NCI-H748 (cell line): ENCODE measurements at regions not wholly inside any gene's neighbourhood (a gene's known extent, or its start where the extent isn't known, plus 50 kb on each side); places are given as distances from the start of the nearest gene placed in this dataset.
"Not testable (repeated sequence)": the region's sequence is repeated elsewhere in the genome, so short reads cannot be mapped to it uniquely, and the experiment has no call there.

Experiments
- DNase-seq: peaks from one replicate; lab custom pipeline; 2025; ENCODE audit not compliant: unreplicated experiment; lab: John Stamatoyannopoulos, UW

DNA sequence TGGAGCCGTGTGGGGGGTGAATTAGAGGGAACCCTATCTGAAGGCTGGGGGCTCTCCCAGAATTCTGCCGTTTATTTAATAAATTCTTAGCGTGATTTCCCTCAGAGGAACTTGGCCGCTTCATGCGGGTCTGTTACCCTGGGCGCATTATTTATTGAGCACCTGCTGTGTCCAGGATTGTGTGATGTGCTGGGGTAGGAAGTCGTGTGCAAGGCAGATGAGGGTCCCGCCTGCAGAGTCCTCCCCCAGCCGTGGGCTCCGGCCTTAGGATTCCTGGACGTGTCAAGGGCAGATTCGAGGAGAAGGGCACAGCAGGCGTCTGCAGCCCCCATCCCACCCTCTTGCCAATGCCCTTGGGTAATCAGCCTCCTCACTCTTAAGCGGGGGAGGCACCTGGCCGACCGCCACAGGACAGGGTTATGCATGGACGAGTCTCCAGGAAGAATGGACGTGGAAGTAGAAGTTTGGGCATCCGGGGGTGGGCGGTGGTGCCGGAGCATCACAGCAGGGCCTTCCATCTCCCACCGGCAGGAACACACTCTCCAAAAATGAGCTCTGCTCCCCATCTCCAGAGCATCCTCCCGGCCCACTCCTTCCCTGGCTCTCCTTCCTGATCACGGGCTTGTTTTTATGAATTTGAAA is 233.3 kb upstream of the C1orf174 start:
- no peak for DNase-seq

- DNase-seq, result no peak
Measured at GRCh38 chr1:4133939-4134321, 233.9 kb upstream of the C1orf174 start.

GRCh38 chr1:4135853-4136252 is 235.8 kb upstream of the C1orf174 start:
- DNase-seq, result not testable (repeated sequence)

GRCh38 chr1:4137621-4138415 is 237.7 kb upstream of the C1orf174 start:
- no peak for DNase-seq

DNA sequence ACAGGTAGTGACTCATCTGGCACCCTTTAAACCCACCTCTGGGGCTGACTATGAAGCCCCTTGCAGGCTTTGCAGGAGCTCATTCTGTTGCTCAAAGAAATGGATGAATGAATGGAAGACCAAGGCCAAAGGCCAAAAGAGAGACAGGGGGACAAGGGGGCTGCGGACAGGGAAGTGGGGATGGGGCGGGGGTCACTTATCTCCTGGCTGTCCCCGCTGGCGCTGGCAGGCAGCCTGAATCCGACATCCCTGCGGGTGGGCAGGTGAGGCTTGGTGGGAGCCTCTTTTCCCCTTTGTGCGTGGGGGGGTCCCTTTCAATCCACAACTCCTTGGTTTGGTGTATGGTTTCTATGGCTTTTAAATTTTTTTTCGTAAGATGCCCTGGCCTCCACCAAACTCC is 239.6 kb upstream of the C1orf174 start:
- no peak for DNase-seq

- DNase-seq, result no peak
Measured at GRCh38 chr1:4140241-4140640, 240.2 kb upstream of the C1orf174 start.

- no peak for DNase-seq
Measured at GRCh38 chr1:4140821-4141220, 240.7 kb upstream of the C1orf174 start.

DNA sequence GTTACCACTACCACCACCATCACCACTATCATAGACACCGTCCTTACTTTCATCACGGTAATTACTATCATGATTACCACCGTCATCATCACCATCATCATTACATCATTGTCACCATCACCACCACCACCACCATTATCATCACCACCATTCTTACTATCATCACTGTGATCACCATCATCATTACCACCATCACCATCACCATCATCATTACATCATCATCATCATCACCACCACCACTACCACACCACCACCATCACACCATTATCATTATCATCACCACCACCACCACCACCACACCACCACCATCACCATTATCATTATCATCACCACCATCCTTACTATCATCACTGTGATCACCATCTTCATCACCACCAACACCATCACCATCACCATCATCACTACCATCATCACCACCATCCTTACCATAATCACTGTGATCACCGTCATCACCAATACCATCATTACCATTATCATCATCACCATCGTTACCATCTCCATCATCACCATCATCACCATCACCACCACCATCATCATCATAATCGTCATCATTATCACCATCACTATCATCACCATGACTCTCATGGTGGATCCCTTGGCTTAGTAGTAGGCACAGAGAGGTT is 244.4 kb upstream of the C1orf174 start:
- DNase-seq, result no peak

DNA sequence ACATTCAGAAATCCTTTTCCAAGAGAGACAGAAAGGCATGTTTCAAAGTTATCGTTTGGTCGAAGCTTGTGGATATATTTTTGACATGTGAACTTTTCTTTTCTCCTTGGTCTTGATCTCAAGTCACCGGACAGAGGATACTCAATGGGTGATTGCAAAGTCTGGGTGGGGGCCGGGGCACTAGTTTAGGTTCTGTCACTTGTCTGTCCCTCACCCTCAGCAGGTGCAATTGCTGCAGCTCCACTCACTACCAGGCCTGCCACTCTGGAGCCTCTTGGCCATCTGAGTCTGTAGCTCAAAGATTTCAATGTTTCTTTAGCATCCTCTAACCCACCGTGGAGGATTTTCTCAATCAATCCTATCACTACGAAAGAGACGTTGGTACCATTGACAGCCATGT is 246.0 kb upstream of the C1orf174 start:
- no peak for DNase-seq

DNA sequence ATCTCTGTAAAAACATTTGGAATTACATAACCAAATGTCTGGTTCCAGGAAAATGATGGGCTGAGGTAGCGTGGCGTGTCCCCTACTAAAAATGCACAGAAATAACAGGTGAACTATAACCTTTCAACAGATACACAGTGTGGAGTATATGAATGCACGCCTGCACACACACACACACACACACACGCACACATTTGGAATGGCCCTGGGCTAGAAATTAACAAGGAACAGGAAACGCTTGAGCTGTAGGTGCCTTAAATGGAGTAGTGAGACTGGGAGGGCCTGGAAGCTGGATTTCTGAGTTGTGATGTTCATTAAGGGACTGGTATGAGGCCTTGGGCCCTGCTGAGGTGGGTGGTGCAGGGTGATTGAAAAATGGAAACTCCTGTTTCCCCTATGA is 246.5 kb upstream of the C1orf174 start:
- no peak for DNase-seq

DNA sequence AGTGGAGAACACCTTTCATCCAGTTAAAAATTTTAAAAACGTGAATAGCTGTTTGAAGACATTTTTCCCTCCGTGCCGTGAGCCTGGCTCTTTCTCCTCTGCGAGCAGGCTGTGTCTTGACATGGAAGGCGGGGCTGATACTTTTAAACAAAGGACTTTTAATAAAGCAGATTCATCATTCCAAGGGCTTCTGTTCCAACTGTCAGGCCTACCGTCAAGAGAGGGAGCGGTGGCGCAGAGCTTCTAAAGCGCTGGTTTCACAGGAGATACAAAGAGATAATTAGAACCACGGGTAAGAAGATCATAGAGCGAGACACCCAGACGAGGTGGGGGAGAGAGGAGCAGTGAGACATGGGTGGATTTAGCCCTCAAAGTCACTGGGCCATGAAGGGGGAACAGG is 247.4 kb upstream of the C1orf174 start:
- no peak for DNase-seq

- DNase-seq, result no peak
Measured at GRCh38 chr1:4149281-4149680, 249.2 kb upstream of the C1orf174 start.

DNA sequence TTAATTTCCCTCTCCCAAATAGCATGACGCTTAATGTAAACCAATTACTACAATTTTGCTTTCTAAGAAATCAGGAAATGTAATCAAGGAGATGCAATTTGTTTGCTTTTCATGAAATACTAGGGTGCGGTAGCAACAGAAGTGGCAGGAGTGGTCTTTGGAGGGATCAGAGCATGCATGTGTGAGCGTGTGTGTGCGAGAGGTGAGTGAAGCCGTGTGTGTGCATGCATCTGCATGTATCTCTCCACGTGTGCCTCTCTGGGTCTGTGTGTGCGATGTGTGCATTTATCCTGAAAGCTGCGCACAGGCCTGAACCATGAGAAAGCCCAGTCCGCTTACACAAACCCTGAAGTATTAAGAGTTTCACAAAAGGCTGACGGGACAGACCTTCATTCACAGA is 249.8 kb upstream of the C1orf174 start:
- peak; percentile 12 for DNase-seq

DNA sequence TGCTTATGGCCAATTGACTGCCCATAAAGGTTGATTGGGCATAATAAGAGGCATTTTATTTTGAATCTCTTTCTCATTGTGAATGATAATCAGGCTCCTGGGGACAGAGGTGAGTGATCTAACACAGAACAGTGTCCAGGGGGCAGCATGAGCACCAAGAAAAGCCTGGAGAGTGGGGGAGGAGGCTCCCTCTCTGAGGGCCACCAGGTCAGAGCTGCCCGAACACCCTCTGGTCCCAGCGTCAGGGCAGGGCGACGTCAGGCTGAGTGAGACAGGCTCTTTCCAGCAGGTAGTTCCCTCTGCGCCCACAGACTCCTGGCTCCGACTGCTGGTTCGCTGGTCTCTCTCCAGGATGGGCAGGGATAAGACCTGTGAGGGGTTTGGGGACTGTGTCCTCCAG is 250.2 kb upstream of the C1orf174 start:
- DNase-seq, result no peak

GRCh38 chr1:4152266-4152665 is 252.2 kb upstream of the C1orf174 start:
- no peak for DNase-seq

DNA sequence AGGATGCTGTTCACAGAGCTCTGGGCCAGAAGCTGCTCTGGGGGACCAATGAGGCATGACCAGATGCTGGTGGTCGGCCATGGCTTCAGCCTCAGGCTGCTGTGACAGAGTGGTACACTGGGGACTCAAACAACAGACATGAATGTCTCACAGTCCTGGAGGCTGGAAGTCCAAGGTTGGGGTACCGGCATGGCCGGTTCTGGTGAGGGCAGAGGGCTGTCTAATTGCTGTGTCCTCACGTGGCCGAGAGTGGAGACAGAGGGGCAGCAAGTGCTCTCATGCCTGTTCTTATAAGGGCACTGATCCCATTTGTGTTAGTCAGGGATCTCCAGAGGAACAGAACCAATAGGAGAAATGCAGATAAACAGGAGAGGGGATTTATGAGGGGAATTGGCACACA is 253.5 kb upstream of the C1orf174 start:
- DNase-seq, result no peak

DNA sequence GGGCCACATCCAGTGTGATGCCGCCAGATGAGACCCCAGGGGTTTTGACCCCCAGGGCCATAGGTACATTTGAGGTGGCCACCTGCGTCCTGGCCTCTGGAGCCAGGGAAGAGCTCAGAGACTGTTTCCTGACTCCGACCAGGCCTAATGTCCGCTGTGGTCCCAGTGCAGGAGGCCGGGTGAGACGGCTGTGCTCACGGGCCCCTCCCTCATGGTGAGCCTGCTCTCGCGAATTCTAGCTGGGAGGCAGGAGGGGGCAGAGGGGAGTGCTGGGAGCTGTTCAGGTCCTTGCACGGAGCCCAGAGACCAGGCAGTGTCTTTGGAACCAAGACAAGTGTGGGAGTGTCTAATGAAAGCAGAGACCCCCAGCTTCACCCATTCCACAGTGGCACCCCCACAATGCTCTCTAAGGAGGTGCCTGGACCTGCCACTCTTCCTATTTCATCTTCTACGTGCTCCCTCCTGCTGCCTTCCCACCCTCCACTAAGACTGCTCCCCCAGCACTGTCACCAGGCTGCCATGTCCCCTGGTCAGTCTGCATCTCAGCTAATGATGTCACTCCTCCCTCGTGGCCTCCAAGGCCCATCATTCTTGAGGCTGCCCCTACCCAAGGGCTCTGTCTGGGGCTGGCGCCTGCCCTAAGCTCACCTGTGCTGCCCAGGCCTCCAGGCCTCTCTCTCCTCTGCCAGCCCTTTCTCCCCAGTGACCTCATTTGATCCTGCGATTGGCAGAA is 256.3 kb upstream of the C1orf174 start:
- DNase-seq, result no peak

DNA sequence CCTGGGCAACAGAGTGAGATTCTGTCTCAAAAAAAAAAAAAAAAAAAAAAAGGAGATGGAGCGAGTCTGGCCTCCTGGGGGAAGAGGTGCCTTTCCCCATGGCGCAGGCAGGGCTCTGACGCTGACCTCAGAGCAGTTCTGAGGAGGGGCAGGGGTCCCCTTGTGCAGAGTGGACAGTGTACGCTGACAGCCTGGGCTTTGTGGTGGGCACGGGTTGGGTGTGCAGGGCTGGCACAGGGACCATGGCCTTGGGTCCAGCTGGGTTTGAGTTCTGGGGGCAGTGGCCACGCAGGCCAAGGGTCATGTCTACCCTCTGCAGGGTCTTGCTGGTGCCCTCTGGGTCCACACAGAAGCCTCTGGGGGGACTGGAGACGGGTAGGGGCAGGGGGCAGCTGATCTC is 260.1 kb upstream of the C1orf174 start:
- no peak for DNase-seq

DNA sequence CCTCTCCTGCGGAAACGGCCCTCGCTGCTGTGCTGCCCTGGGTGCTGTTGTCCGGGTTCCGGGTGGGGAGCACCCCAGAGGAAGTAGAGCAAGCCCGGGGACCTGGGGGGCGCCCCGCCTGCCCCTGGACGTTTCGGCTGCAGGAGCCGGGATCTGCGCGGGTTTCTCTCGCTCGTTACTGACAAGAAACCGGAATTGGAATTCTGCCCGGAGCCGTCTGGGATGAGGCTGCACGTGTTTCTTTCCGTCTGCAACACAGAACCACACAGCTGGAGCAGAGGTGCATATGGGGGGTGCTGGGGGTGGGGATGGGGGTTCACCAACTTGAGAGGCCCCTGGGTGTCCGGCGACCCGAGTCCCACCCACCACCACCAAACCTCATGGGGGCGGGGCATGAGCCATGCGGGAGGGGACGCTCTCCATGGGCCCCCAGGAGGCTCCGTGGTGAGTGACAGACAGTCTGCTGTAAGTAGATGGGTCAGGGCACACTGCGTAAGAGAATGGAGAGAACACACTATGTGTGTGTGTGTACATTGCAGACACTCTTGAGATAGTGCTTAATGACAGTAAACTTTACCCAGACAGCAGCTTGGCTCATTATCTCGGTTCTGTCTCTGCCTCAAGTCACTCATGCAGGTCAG is 261.4 kb upstream of the C1orf174 start:
- DNase-seq, result no peak

DNA sequence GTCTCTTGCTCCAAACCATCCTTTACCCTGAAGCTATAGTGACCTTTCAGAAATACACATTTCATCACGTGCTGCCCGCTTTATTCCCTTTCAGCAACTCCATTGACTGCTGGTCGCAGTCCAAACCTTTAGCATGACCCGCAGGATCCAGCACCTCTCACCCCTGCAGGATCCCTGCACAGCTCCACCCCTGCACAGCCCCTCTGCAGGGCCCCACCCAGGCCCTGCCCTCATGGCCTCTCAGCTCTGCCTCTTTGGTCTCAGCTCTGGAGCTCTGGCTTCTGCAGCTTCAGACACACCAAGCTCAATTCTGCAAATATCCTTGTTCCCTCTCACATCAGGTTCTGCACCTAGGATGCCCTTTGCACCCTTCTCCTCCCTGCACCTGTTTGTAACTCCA is 264.9 kb upstream of the C1orf174 start:
- DNase-seq, result no peak

DNA sequence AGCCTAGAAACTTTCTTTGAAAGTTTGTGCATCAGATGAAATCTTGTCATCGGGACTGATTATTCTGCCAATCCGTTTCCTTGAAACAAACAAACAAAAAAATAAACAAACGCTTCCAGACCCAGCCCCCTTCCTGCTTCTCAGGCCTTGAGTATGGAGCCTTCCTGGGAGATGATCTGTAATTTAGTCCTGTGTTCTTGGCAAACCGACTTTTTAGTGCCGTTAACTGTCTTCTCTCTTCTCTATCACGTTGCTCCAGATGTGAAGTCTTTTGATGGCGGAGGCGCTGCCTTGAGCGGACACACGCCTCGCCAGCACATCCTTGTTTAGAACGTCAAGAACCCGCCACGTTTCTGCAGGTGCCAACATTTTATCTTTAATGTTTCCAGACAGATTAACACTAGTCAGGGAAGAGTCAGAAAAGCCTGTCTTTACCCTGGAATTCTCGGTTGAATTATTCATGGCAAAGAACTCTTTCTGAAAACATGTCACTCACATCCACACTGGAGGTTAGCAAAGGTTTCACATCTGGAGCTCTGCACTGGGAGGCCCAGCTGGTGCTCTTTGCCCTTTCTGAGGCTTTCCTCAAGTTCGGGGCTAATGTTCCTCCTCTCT is 265.7 kb upstream of the C1orf174 start:
- DNase-seq, result no peak
